ENCODE measurements at regions not wholly inside any gene's neighbourhood (a gene's known extent, or its start where the extent isn't known, plus 50 kb on each side); places are given as distances from the start of the nearest gene placed in this dataset.

DNA sequence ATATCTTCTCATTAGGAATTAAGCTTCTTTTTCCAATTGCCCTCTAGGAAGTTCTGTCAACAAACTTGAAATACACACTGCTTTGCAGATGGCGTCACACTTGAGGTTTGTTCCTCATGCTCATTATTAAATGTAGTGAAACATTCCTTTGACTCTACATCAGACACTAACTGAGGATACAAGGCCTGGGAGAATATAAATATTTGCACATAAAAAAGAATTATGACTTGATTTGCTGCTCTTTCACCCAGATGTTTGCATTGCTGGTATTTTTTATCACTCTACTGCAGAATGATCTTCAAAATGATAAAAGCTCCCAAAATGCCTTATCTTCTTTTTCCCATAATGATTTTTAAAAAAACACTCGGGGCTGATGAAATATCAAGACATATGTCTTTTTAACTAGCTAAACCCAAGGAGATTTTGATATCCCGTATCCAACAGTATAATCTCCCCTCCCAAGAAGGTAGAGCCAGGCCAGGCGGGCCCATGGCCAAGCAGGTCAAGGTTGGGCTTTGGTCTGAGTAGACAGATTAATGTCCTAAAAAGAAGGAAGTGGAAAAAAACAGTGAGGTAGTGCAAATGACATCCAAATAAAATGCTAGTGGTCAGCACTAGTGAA lies 264.6 kb downstream of the HHIPL2 start:
- peak; percentile 24 for DNase-seq

DNA sequence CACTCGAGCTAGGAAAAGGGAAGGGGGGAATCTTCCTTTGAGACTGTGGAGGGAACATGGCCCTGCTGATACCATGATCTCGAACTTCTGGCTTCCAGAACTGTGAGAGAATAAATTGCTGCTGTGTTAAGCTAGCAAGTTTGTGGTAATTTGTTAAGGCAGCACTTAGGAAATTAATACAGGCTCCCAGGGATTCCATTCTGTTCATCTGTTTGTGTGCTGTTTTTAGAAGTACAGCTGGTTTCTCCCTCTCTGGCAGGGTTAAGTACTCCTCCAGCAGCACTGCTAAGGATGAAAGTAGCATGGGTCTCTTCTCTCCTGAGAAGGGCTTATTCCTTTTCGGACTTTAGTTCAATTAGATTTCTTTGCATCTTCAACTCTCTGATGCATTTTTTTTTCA lies 268.3 kb downstream of the HHIPL2 start:
- DNase-seq: no peak

DNA sequence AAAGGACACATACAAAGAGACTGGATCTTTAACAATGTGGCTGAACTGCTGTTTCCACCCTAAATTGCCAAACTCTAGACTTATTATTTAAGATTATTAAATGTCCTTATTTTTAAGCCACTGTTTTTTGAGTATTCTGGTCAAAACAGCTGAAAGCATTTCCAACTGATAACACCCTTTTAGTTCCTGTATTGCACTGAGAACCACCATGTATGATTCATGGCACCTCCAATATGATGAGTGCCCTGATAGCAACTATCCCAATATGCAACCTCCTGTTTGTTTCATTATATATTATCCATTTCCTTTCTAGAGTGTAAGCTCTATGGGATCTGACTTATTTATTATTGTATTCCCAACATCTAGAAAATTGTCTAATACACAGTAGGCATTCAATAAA lies 269.4 kb downstream of the HHIPL2 start:
- no peak for DNase-seq

DNA sequence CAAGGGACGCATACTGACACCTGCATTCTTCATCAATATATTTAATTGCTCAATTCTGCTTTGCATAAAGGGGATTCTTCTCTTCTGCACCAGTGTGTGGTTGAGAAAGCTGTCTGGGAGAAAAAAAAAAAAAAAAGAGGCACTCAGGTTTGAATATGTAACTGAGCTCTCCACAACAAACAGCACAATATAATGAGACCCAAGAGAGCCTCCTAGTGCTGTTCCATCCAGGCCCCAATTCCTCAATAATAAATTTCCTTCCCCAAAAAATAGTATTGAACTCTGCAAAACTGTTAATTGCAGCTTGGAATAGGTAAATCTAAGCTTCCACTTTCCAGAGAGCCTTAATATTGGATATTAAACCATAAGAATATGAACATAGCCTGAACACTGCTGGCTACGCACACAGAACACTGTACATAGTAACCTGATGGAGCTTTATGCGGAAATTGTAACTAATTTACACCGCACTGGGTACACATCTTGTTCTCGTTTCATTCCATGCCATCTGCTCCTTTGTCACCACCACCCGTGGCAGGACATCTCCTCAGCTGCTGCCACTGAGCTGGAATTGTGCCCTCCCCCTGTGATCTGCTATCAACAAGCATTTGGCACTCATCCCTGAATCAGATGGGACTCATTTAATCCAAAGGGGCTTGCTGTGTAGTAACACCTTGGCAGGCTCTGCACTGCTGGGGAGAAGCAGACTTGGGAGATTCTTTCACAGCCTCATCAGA lies 272.0 kb downstream of the HHIPL2 start:
- DNase-seq: no peak

DNA sequence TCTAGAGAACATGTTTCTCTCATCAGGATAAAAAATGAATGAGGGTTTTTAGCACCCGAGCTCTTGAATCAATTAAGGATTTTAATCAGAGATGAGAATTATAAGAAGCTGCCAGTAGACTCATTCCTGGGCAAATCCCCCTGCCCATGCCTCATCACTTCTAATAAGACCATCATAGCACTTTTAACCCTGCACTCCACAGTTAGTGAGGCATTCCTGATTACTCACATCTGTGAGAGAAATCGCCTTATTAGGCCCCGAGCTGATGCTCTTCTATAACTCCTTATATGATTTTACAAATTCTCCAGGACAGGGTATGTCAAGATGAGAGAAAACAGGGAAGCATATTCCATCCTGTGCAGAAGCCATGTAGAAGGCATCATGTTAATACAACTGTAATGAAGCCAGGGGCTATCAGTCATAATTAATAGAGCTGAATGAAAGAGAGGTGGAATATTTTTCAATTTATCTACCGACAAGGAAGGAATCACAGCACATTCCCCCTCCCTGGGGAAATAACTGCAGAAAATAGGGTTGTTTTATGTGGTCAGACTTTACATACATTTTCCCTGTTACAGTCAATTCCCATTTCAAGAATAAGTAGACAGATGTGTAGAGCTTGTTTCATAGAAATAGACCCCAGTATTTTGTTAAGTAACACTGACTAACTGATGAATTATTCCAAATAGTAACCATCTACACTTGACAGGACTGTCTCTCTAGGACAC lies 272.7 kb downstream of the HHIPL2 start:
- DNase-seq: no peak

DNA sequence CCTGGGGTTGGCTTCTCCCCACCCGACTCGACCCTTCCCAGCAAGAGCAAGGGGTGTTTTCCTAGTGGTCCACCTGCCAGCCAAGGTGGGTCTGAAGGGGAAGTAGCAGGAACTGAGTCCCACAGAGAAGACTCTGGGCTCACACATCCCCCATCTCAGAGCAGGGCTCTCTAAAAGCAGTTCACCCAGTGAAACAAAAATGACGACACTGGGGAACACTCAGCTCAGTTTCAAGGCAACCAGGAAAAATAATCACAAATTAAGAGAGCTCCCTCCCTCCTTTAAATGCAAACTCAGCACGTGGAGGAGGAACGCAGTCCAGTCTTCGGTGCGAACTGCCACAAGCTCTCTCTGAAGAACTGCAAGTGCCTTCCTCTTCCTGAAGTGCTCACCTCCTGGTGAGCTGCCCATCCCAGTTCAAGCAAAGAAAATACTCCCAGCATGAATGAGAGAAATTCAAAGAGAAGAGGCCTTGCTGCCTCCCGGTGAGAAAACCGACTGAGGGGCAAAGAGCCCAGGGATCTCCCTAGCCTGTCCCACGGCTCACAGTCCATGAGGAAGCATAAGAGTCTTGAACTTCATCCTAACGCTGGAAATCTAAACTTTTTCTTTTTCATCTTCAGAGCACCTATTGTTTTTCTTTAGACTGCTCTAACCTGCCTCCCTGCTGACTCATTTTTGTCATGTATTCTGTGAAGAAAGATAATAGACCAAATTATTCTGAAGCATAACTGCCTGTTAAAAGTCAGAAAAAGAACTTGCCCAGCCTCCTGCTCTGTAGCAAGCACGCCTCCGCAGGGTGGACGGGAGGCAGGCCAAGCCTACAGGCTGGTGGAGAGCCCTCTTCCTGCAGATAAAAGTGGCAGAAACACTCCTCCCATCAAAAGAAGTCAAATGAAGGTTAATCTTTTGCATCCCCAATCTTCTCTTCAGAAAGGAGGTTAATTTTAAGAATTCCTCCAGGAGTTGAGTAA lies 281.4 kb downstream of the HHIPL2 start:
- DNase-seq: no peak

DNA sequence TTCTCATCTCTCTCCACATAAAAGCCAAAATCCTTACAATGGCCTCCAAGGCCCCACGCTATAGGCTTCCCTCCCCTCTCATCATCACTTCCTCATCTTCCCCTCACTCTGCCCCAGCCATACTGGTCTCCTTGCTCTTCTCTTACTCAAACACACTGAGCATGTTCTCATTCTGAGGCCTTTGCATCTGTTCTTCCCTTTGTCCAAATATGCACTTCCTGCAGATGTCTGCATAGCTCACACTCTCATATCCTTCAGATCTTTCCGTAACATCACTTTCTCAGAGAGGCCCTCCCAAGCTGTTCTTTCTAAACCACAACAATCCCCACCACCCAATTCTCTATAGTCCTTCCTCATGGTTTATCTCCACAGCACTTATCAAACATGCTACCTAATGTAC lies 284.1 kb downstream of the HHIPL2 start:
- no peak for DNase-seq

DNA sequence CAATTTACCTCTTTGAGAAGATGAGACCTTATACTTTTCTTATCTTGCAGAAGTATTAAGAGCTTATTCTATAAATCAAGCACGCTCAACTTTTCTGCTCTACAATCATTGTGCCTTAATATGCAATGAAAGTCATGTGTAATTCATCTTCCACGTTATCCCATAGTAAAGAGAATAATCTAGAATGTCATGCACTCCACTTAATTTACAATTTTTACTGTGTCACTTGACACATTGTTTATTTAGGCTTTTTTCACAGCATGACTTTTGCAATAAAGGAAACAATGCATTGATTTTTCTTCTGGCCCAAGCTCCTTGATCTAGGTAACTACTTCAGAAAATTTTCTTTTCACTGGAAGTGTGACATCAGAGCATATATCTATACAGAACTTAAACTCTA lies 290.9 kb downstream of the HHIPL2 start:
- DNase-seq: no peak

DNA sequence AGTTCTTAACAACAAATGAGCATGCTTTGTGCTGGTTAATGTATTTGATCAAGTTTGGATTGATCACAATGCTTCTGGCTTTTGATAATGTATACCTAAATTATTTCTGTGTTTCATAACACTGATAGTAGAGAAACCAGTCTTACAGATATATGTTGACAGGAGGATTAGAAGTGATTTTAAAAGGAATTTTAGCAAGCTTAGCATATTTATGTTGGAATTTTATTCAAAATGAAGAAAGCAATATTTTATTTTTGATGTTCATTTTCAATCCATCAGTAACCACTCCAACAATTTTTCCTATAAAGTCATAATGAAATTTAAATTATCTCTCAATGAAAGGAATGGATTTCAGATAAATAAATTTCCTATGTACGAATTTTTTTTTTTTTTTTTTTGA lies 291.8 kb downstream of the HHIPL2 start:
- no peak for DNase-seq

DNA sequence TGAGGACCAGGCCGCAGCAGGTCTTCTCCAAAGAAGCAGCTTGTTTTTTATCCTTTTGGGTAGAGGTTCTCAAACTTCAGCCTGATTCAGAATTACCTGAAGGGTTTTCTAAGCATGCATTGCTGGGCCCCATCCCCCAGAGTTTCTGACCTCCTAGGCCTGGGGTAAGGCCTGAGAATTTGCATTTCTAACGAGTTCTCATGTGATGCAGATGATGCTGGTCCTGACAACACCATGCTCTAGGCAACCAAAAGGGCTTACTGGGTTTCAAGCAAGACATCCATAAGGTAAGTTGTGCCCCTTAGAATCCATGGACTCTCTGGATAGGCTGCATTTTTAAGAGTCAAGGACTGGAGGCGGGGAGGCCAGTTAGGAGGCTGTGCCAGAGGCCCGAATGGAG lies 295.1 kb downstream of the HHIPL2 start:
- no peak for DNase-seq

DNA sequence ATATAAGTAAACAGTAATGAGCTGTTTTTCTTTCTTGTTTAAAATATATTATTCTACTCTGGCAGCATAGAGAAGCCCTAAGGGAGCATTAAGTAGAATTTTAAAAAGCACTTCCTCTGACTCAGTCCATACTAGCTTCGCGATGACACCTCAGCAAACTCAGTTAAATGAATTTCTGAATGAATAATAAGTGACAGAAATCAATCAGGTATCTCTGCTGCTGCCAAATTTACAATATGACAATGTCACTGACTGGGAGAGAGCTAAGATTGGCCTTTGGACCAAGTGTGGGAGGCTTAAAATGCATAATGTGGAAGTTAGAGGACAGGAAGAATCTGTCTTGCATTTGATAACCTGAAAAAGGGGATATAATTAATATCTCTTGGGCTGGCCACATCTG lies 296.1 kb downstream of the HHIPL2 start:
- no peak for DNase-seq

DNA sequence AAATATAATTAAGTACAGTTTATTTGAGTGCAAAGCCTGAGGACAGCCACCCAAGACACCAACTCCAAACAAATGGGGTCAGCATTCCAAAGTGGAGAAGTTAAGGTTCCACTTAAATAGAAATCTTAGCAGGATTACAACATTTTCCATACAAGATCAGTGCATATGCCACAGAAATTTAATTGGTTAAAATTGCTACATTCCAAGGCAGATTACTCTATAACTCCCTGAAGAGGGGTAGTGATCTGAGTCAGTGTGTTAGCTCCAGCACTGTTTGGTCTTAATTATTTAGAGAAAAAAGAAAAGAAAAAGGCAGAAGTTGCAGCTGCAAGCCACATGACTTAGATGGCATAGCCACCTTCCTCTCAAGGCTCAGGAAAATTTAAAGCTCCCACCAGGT lies 297.5 kb downstream of the HHIPL2 start:
- DNase-seq: peak; percentile 11

DNA sequence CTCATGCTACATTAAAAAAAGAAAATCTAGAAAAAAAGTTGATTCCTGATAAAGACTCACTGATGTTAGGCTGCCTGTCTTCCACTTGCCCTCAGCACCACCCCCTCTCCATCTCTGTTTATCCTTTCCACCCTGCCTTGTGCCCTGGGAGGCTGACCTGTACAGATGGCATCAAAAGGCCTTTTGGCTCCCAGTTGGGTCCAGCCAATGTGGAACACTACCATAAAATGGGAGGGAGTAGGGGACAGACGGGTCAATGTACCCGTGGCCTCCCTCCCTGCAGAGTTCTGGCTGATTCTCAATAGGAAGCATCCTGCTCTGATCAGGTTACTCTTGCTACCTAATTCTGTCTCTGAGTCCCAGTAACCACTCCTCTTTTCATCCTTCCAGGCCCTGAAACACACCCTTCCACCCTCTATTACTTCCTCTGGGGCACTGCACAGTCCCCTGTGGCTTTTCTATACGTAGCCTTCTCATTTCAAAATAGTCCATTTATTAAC lies 300.0 kb downstream of the HHIPL2 start:
- DNase-seq: no peak

DNA sequence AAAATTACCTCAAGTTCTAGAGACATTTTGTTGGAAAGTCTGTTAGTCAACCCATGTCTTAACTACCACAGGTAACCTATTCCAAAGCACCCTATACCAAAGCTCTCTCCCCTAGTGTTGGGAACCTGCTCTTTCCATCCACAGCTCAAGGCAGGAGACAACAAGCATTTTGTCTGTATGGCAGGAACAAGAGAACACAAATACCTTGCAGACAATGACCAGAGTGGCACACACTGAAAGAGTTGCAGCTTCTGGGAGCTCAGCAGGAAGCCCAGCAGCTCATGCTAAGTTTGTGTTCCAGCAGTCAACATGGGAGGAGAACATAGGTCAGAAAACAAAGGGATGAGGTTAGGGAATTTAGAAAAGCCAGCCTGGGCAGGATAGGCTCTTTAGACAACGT lies 300.8 kb downstream of the HHIPL2 start:
- DNase-seq: no peak

DNA sequence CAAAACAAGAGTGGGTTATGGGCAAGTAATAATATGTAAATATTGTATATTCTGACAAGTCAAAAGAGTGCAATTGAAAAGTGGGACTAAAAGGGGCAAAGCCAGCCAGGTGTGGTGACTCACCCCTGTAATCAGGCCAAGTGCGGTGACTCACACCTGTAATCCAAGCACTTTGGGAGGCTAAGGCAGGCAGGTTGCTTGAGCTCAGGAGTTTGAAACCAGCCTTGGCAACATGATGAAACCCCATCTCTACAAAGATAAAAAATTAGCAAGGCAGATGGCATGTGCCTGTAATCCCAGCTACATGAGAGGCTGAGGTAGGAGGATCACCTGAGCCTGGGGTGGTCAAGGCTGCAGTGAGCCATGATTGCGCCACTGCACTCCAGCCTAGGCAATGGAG lies 304.0 kb downstream of the HHIPL2 start:
- DNase-seq: no peak

DNA sequence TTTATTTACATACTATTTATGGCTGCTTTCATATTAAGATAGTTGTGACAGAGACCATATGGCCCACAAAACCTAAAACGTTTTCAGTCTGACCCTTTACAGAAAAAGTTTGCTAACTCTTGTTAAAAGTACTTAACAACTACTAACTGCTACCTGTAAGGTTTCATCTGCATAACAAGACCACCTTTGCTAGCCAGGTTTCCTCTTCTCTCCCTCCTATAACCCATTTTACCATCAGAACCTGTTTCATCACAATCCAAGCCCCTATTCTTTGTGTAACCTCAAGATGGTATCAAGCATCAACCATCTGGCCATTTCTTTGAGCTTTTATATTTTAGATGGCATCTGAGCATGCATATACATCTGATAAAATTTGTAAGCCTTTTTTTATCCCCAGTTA lies 305.4 kb downstream of the HHIPL2 start:
- no peak for DNase-seq

DNA sequence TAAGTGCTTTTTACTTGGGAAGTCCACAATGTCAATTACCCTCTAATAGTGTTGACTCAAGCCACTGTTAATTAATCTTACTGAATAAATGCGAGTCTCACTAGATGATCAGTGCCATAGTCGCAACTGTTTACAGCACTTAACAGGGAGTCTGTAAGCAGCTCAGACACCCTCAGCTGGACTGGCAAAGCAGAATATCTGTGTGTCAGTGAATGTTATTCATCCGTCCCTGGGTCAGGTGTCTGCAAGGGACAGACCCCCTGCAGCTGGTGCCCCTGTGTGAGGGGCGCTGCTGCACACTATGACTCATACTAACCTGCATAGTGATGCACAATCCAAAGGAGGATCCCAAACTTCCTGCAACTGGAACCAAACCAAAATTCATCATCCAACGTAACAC lies 306.5 kb downstream of the HHIPL2 start:
- no peak for DNase-seq

DNA sequence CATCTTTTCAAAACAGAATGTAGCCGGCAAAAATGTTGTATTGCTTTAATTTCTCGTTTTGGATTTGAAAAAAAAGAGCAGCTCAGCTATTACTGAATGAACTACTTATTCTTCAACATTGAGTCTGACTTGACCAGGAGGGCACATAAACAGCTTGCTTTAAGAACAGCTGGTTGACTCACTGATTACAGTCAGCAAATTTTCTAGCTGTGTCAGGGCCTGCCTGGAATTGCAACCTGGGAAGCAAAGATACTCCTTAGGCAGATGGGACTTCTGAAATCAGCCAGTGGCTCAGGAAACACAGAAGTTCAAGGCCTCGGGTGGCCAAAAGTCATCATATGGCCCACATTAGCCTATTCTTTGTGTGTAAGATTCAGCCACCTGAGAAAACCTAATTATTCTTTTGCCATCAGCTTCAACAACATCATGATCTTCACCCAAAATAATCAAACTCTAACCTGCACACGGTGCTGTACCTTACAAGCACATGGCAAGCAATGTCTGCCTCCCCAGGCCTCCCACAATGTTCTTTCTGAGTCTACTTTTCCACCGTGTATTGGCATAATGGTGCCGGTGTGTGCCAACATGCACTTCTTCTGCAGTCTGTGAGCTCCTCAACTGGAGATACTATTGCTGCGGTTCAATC lies 307.2 kb downstream of the HHIPL2 start:
- no peak for DNase-seq

DNA sequence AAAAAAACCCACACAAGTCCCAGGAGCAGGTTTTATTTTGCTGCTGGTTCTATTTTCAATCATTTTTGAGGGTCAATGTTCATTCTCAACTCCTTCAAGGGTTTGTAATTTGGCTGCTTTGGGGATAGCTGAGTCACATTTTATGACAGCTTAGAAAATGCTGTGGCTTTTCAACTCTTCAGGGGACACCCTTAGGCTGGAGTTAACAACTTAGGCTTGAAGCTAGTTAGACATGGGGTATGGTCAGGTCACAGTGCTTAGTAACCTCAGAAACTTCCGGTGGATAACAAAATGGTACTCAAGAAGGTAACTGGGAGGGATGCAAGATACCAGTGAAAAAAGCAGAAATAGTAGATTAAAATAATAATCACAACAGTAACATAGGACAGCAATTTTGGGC lies 308.8 kb downstream of the HHIPL2 start:
- no peak for DNase-seq

DNA sequence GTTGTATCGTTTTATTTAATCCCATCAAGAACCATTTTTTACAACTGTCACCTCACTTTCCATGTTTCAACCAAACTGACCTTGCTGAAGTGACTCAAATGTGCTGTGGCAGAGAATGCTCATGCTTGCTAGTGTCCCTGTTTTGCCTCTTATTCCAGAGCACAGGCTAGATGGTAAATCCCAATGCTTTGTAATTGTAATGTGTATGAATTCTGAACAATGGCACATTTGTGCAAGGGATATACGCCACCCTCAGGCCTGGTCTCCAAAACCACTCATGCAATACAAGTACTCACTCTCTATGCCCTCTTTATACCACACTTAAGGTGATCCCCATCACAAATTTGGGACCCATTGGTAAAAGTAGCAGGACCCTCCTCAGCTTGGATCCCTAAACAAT lies 313.6 kb downstream of the HHIPL2 start:
- no peak for DNase-seq

DNA sequence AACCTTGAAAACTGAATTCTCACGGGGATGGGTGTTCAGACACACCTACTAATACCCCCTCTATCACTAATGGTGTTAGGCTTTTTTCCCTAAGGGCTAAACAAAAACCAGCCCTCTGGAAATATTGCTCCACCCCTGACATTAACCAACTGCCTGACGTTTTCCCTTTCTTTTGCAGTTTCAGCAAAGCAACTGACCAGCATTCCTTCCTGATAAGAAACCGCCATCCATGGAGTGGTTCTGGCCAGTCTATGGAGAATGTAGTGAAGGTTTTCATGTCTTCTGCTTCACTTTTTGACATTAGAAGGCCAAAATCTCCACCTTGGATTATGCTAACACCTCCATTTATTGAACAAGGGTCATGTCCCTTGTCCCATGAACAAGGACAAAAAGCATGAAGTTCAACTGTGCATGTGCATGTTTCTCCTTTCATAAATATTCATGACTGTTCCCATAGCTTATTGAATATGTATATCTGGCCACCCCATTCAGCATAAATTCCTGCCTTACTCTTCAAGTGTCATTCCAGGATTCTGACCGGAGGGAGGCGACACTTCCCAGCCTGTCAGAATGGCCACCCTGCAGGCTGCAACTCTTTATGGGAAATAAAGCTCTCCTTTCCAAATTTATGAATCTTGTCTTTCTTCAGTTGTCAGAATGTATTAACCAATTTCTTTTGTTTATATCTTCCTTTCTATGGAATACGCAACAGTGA lies 314.3 kb downstream of the HHIPL2 start:
- DNase-seq: no peak

DNA sequence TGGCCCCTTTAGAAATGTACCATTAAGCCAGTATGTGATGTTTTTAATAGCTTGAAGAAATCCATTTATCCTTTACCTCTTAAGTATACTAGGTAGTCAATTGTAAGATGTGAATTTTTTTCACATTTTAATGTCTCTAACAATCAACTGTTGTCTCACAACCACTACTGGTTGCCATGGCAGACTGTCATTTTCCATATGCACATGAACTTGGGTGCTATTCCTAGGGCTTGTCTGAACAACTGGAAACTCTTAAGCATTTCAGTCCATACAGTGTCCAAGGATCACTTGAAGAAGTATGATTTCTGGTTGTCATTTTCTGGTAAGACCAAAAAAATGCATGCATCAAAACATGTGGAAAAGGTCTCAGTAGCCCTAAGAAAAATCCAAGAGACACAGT lies 315.1 kb downstream of the HHIPL2 start:
- DNase-seq: no peak
